ENCODE measurements at regions not wholly inside any gene's neighbourhood (a gene's known extent, or its start where the extent isn't known, plus 50 kb on each side); places are given as distances from the start of the nearest gene placed in this dataset.
"Not testable (repeated sequence)": the region's sequence is repeated elsewhere in the genome, so short reads cannot be mapped to it uniquely, and the experiment has no call there.

DNA sequence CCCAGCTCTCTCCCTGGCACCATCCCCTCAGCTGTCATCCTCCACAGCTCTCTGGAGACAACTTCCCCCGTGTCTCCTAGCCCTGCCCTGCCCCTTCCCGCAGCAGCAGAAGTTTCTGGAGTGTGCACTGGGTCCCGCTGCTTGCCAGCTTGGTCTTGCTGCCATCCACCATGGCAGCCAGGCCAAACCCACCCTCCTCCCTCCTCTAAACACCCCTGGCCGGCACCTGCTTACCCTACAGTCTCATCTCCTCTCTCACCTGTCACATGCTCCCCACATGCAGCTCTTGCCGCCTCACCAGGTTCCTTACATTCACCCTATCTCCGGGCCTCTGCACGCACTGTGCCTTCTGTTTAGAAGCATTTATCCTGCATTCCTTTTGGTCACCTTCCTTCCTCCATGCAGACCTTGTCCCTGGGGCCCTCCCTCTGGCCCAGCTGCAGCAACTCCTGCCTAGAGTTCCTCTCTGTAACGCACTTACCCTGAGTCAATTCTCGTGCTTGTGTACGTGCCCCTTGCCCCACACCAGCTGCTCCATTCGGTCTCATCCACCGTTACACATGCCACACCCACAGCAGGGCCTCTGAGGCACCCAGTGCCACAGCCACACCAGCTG is 93.9 kb upstream of the RET start:
- H3K4me3 ChIP-seq (ENCODE audit: low read length): no peak overlapping the region
- DNase-seq (ENCODE audit: low read depth, low spot score): no peak

DNA sequence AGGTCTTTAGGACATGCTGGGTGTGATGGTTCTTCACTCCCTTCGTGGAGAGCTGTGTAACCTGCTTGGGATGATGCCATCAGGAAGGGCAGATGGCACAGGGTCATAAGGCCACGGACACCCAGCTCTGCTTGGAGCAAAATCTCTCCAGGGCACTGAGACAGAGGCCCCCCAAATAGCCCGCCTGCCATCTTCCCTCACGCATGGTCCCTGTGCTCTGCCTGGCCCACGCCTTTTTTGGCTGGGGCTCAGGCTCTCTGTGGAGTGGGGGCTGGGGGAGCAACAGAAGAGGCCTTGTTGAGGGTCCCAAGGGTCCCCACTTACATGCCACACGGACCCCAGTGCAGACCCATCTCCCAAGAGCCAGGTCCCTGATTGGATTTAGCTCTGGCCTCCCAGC is 93.3 kb upstream of the RET start:
- H3K4me3 ChIP-seq (ENCODE audit: low read length): no peak overlapping the region
- no peak for DNase-seq (ENCODE audit: low read depth, low spot score)

DNA sequence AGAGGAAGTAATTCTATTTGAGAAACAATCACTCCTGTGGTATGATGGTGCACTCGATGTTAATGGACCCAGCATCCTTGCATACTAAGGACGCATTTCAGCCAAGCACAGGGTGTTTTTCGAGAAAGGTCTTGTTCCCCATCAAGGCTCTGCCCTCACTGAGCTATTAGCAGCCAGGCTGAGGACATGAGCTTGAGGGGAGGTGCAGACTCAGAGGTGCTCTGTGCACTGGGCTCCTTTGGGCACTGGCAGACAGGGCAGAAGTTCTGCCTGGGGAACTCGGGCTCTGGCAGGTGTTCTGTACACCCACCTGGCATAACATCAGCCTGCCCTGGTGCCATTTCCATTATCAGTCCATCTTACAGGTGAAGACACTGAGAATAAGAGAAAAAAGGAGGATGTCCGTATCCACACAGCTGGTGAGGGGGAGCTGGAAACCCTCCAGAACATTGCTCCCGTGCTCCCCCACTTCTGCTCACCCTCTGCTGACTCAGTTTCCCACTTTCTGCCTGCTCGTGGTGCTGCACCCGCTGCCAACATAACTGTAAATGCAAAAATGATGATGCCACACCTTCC is 92.7 kb upstream of the RET start:
- no peak overlapping the region for H3K4me3 ChIP-seq (ENCODE audit: low read length)
- DNase-seq (ENCODE audit: low read depth, low spot score): no peak

DNA sequence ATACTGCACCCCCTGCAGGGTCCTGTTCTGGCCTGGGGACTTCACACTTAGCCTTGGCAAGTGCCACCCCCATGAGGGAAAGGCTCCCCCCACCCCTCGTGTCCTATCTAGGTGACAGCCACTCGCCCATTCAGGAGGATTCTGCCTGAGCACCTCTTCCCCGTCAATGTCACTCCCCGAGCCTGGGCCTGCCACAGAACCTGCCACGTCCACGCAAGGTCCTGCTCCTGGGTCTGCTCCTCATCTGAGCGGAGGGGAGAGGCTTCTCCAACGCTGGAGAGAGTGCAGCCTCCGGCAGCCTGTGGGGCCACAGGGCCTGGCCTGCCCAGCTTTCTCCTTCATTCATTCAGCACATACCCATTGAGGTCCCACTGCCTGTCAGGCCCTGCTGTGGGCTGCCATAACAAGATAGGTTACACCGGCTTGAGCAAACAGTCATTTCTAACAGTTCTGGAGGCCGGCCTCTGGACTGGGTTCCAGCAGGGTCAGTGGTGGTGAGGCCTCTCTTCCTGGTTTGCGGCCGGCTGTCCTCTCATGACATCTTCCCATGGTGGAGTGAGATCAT is 92.0 kb upstream of the RET start:
- H3K4me3 ChIP-seq (ENCODE audit: low read length): no peak overlapping the region
- no peak for DNase-seq (ENCODE audit: low read depth, low spot score)

DNA sequence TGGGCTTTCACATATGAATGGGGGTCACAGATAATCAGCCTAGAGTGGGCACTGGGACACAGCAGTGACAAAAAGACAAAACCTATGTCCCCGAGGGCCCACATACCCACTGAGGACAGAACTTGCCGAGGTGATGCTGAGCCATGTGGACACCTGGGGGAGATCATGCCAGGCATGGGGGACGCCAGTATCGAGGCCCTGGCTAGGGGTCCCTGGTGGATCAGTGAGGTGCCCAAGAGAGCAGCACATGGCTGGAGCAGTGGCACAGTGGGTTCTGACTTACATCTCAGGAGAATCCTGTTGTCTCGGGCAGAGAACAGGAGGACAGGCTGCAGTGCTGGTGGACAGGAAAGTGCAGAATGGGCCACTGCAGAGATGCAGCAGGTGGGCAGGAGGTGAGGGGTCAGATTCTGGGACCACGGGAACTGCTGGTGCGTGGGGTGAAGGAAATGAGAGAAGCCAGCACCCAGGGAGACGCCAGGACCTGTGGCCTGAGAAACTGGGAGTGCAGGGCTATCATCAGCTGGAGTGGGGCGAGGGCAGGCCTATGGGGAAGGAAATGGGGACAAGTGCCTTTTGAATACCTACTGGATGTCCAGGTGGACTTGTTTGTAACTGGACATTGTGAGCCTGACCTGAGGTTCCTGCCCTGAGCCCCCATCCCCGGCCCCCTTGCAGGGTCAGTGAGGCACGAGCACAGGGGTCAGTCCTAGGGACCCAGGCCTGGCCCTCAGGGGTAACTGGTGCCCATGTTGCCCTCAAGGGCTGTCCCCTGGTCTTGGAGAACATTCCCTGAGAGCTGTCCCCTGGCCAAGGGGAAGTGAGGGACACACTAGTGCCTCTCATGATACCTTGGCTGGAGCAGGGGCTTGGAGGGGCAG is 91.2 kb upstream of the RET start:
- H3K4me3 ChIP-seq (ENCODE audit: low read length): no peak overlapping the region
- no peak for DNase-seq (ENCODE audit: low read depth, low spot score)

DNA sequence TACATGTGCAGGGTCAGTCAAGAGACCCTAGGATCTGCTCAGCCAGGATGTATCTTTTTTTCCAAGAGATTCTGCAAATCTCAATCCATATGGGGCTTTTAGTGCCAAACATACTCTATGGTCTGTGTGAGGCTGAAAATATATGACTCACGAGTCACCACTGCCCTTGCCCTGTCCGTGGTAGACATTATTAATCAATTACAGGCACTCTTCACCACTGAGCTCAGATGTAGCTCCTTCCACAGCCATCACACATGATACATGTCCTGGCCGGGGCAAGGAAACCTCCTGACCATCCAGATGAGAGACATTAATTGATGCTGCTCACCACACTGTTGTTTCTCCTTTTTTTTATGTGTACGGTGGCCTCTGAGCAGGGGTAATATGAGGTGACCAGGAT is 90.2 kb upstream of the RET start:
- no peak for DNase-seq (ENCODE audit: low read depth, low spot score)
- H3K4me3 ChIP-seq (ENCODE audit: low read length): no peak overlapping the region

DNA sequence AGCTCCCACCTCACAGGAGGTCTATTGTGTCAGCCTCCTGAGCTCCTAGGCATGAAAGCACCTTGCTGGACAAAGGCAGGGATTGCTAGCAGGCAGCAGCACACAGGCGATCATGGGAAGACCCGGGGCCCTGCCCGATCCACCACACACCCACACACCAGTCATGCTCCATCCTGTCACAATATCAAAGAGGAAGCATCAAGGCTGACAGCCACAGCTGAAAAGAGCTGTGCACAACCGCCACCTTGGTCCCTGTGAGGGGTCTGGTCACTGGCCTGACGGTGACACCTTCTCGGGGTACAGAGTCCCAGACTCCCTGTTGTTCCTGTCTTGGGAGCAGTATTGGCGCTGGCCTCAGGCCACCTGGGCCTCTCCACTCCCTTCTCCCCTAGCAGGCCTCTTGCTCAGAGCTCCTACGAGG is 89.7 kb upstream of the RET start:
- DNase-seq (ENCODE audit: low read depth, low spot score): no peak

DNA sequence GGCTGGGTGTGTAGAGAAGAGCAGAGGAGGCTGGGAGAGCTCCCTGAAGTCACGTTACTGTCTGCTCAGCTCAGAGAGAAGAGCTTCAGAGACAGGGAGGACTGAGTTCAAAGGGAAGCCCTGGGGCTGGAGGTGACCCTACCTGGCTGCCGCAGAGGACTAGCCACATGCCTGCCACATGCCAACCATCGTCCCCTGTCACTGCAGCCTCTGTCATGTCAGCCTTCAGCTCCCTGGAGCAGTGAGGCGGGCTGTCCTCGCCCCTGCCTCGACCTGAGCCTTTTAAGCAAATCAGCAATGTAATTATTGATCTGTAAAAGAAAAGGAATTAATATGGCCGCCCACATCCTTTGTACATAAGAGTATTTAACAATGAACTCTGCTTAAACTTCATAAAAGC is 89.3 kb upstream of the RET start:
- no peak overlapping the region for H3K4me3 ChIP-seq (ENCODE audit: low read length)
- DNase-seq (ENCODE audit: low read depth, low spot score): no peak

More for the DNA sequence above, 89.7 kb upstream of the RET start:
- no peak overlapping the region for H3K4me3 ChIP-seq (ENCODE audit: low read length)

DNA sequence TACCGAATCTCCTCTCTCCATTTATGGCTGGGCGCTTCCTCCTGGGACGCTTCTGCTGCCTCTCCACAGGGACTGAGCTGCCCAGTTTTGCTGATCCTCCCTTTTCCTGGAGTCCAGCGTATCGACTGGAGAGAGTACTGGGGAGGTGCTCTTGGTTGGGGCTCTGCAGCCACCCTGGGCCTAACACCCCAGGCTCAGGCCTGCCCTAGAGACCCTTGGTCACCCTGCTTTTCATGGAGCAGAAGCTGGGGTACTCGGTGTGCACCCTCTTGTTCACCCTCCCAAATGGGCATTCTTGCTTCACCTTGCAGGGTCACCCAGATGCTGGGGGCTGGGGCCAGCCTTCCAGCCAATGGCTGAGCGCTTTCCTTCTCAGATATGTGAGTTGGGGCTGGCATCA is 88.8 kb upstream of the RET start:
- no peak overlapping the region for H3K4me3 ChIP-seq (ENCODE audit: low read length)
- DNase-seq (ENCODE audit: low read depth, low spot score): no peak

DNA sequence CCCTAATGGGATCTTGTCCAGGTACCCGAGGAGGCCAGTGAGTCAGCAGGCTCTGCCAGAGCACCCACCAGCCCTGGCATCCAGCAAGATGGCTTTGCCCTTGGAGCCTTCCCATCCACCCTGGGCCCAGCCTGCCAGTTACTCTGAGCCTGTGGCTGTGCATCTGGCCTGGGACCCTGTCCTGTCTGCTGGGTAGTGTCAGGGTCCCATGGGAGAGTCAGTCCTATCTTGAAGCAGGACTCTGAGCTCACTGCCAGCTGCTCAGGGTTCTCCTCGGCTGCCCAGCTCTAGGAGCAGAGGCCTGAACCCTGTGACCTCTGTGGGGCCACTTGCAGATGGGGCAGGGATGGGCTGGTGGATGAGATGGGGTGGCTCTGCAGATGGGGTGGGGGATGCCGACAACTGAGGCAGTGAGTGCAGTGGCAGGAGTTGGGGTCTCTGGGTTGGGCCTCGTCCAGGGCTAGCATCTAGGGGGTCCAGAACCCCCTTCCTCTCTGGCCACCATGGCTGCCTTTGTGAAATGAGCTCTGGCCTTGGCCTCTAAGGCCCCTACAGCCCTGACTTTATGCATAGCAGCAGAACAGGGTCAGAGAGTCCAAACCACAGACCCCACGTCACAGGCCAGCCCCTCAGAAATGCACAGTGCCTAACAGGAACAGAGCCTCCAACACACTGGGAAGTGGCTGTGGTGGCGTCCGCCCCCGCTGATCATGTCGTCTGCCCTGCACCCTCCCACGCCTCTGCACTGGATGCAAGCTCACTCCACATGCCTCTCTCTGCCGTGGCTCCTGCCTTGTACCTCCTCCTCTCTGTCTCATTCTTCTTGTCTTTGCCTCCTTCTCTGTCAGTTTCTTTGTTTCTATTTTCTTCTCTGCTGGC is 88.1 kb upstream of the RET start:
- DNase-seq (ENCODE audit: low read depth, low spot score): no peak
- no peak overlapping the region for H3K4me3 ChIP-seq (ENCODE audit: low read length)

DNA sequence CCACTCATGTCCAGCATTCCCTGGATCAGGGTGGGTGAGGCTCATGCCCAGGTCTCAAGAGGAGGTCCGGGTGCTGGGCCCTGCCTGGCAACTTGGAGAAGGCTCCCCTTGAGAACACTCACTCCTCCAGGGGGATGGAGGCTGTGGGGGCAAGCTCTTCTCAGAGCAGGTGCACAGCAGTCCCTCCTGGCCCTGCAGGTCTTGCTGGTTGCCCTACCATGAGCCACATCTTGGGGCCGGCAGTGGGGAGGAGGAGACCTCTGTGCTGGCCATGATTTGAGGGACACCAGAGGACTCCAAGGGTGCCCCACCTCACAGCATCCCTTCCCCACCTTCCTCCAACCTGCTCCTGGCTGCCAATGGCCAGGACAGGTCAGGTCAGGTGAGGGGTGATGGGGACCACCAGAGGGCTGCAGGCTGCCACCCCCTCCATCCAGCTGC is 87.4 kb upstream of the RET start:
- DNase-seq (ENCODE audit: low read depth, low spot score): no peak
- no peak overlapping the region for H3K4me3 ChIP-seq (ENCODE audit: low read length)

DNA sequence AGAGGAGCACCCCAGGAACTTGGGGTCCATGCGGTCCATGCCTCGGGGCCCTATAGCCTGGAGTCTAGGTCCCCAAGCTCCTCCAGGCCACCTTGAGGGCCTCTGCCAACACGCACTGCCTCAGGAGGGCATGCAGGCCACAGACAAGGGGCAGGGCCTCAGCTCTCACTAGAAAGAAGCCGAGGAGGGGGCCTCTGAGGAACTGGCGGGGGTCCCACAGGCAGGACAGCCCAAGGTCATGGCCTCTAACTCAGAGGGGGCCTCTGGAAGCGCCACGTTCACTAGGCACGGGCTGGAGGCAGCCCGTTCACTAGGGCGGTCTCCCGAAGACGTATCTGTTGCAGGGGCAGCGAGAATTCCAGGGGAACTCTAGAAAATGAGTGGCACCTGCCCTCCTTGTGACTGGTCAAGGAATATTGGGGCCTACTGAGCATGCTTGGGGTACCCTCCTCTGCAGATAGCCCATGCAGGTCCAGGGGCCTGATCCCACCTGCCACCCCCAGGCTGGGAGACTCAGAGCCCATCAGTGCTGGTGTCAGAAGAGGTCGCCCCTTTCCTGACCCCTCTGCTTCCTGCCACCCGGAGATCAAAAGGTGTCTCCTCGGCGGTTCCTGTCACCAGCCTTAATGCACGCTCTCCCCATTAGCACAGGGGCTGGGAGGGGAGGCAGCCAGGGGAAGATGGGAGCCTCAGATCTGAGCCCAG is 86.7 kb upstream of the RET start:
- H3K4me3 ChIP-seq (ENCODE audit: low read length): no peak overlapping the region
- DNase-seq (ENCODE audit: low read depth, low spot score): peak; percentile 11

DNA sequence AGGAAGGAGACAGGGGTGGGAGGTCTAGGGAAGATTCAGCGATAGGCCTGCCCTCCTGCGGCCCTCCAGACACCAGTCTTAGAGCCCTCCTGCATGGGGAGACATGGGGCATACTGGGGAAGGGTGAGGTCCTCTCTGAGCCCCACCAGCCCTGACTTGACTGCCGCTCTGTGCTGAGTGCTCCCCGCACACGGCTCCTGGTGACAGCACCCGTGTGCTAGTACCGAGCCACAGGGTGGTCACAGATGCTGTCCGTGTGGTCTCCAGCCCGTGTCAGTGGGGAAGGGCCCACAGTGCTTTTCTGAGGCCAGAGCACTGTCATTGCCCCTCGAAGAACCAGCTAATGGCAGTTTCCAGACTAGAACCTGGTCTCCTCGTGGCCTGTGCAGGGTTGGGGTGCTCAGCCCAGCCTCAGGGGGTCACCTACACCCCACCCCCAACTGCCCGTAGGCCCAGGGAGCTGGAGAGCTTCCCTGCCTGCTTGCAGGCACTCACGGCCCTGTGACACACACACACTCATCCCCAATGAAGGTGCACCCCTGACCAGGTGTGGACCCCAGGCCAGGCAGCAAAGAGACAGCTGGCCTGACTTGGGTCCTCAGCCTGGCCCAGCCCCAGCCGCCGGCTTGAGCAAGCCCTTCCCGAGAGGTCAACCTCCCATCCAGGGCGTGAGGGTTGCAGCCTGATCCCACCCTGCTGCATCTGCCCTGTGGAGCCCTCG is 86.0 kb upstream of the RET start:
- DNase-seq (ENCODE audit: low read depth, low spot score): no peak
- H3K4me3 ChIP-seq (ENCODE audit: low read length): no peak overlapping the region

DNA sequence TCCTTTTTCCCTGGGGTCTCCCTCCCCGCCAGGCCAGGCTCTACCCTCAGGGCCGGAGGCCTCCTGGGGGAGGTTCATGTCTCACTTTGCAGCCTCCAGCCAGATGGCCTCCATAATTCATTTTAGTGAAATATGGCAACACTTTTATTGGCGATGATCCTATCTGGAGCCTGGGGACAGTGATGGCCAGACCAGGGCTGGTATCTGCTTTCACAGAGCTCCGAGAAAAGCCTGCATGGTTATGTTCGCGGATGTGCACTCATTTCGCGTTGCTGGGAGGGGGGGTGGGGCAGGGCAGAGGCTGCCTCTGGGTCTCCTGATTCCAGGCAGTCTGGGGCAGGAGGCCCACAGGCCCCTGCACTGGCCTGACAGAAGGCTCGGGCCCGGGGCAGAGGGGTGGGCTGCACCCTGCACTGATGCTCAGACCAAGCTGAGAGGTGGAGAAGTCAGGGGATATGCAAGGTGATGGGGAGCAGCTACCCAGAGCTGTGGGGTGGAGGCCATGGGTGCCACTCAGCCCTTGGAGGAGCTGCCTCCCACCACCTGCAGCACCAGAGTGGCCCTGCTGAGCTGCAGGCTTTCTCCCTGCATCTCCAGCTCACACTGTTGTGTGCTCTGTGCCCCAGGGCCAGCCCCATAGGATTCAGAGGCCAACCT is 85.3 kb upstream of the RET start:
- DNase-seq (ENCODE audit: low read depth, low spot score): no peak

DNA sequence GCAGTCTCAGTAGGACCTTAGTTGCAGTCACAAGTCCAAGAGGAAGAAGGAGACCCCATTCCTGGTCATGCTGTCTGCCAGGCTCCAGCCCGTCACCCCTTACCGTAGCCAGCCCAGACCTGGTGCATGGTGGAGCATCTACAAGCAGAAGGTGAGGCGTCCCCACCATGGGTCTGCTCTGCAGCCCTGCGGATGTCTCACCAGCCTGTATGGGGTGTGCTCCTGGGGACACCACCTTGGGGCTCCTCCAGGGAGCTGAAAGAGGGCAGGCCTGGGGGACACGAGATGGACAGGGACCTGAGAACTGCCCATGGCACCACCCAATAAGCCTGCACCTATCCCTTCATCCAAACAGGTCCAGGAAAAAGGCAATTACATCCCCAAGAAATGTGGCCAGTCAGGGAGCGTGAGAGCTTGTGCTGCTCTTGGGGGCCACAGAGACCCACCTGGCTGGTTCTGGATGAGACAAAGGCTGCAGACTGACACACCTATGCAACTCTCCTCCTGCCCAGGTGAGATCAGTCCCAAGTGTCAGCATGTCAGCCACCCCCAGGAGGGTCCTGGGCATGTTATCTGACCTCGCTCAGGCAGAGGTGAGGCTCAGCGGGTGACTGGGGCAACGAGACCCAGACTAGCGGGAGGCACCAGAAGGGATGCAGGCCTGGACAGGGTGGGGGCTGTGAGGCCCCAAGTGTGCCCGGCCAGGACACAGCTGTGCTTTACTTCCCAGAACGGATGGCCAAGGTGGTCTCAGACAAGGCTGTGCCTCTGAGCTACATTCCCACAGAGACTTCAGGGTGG is 84.5 kb upstream of the RET start:
- H3K4me3 ChIP-seq (ENCODE audit: low read length): no peak overlapping the region
- DNase-seq (ENCODE audit: low read depth, low spot score): no peak

More for the DNA sequence above, 85.3 kb upstream of the RET start:
- H3K4me3 ChIP-seq (ENCODE audit: low read length): no peak overlapping the region

DNA sequence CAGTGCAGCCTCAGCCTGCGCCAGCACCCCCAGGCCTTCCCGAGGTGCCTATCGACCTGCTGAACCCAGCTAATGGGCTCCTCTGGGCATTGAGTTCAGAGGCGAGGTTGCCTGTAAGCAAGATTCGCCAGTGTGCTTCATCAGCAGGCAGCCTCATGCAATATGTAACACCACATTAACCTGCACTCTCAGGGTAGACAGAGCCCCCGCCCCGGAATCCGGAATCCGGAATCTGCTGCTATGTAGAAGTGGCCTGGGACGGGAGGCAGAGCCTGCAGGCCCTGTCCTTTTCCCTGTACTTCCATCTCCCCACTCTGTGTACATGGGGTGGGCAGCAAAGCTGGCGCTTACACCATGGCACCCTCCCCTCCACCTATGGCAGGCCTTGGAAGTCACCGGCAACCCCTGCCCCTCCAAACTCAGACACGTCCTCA is 83.9 kb upstream of the RET start:
- no peak for DNase-seq (ENCODE audit: low read depth, low spot score)
- H3K4me3 ChIP-seq (ENCODE audit: low read length): no peak overlapping the region

DNA sequence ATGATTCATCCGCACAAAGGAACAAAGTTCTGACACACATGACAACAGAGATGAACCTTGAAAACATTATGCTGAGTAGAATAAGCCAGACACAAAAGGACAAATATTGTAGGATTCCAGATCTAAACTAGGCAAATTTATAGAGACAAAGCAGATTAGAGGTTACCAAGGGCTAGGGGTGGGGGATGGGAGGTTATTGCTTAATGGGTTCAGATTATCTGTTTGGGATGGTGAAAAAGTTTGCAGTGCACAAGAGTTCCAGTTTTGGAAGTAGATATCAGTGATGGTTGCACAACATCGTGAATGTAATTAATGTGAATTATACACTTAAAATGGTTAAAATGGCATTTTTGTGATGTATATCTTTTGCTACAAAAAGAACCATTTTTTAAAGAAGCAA is 82.0 kb upstream of the RET start:
- not testable (repeated sequence) for DNase-seq (ENCODE audit: low read depth, low spot score); H3K4me3 ChIP-seq (ENCODE audit: low read length)

Data from Jurkat, Clone E6-1 (cell line).